NCI-H1048 (cell line): ENCODE measurements at regions not wholly inside any gene's neighbourhood (a gene's known extent, or its start where the extent isn't known, plus 50 kb on each side); places are given as distances from the start of the nearest gene placed in this dataset.

Experiments
- DNase-seq: peaks from one replicate; lab custom pipeline; 2025; lab: John Stamatoyannopoulos, UW

DNA sequence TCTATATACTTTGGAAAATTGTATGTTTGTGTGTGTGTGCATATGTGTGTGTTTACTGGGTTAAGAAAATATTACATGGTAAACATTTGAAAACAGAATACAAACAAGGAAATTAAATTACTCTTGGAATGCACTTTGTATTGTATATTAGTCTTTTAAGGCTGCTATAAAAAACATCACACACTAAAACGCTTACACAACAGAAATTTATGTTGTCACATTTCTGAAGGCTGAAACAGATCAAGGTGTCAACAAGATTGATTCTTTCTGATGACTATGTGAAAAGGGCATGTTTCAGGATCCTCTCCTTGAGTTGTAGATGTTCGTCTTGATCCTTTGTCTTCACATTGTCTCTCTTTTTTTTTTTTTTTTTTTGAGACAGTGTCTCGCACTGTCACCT is 149.1 kb upstream of the CNTN5 start:
- no peak for DNase-seq

DNA sequence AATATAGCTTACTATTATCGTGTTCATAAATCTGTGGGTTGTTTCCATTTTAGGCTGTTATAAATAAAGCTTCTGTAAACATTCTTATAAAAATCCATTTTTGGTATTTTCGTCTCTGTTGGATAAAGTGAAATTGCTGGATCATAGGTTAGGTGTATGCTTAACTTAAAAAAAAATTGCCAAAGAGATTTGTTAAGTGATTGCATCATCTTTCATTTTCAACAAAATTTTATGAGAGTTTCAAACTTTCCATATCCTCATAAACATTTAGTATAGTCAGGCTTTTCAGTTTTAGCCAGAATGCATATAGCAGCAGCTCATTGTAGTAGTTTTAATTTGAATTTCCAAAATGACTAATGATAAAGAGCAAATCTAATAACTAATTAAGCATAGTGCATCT is 146.7 kb upstream of the CNTN5 start:
- no peak for DNase-seq

DNA sequence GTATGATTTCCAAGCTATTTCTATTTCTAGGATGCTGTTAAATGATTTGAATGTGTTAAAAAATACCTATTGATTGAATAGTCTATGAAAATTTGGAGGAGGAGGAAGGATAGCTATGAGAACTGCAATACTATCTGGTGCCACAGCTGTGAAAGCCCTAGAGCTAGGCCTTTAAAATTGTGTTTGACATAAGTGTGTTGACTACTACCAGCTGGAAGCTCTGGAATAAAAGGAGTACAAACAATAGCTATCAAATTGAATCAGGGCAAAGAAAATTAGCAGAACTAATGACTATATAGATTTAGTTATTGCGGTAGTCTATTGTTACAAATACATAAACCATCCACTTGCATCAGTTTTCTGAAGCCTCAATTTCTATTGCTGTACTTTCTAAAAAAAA is 124.8 kb upstream of the CNTN5 start:
- DNase-seq, result no peak

DNA sequence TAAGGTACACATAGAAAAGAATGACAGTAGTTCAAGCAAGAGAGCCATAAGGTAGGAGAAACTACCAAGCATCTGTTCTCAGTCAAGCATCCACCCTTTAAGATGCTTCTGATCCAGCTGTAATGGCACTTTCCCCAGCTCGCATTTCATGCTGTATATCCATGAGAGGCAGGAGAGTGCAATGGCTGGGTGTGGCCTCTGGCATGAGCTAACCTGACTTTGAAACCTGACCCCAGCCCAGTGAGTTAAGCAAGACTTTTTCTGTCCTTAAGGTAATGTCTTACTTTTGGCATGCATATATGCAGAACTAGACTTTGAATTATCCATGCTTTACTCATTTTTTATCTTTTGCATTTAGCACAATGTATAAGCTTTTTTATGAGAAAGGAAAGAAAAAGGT is 79.8 kb upstream of the CNTN5 start:
- DNase-seq, result no peak

DNA sequence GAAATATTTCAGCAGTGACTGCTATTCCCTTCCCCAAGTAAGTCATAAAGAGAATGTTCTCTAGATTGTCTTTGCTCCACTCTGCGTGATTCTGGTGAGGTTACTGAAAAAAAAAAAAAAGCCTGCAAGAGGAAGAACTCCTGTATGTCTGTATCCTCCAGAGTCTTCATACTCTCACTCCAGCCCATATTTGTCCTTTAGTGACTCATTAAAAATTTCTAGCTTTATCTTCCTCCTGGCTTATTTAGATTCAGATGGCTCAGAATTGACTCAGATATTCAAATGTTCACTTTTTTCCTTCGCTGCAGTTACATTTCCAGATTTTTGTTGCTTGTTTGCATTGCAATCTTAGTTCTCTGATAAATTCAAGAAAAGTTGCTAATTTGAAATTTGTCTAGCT is 76.3 kb upstream of the CNTN5 start:
- no peak for DNase-seq

DNA sequence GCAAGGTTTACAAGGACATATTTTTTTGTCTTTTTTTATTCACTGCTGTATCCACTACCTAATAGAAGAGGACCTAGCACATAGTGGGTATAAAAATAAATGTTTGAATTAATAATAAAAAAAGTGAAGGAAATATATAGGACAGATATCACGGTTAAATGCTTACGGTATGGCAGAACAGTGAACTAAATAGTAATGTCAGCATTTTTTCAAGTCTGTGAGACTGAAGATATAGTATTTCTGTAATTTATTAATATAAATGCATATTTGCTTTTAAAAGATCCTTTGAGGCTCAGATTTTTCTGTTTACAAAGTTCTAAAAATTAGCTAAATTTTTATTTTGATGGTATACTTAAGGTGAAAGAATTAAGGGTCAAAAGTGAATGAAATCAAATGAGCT is 68.6 kb upstream of the CNTN5 start:
- DNase-seq, result no peak

DNA sequence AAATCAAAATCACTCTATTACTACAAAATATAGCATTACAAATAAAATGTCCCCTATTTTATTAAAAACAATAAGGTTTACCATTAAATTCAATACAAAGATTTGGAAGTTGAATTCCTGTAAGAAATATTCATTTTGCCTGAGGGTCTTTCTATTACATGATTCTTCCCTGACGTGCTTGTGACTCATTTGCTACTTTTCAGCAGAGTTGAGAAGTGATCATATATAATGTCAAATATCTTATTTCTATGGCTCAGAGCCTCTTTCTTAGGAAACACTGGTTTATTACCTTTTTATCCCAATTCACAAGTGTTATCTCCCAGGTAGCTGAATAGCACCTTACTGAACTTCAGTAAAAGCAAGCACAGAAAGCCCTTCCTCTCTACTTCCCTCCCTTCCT is 65.2 kb upstream of the CNTN5 start:
- DNase-seq, result no peak

DNA sequence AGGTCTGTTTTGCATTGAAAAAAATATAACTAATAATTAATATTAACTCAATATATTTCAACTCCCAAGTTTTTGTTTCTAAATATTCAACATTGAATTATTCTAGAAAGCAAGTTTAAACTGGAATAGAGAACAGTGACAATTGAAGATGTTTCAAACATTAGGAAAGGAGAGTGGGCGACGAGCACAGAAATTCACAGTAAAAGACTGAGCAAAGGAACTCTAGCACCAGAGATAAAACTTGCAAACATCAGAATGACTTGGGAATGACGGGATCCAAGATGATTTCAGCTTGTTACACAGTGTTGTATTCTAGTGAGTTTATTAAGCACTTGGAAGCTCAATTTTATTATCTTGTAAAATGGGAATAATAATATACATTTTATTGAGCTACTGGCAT is 56.6 kb upstream of the CNTN5 start:
- no peak for DNase-seq

DNA sequence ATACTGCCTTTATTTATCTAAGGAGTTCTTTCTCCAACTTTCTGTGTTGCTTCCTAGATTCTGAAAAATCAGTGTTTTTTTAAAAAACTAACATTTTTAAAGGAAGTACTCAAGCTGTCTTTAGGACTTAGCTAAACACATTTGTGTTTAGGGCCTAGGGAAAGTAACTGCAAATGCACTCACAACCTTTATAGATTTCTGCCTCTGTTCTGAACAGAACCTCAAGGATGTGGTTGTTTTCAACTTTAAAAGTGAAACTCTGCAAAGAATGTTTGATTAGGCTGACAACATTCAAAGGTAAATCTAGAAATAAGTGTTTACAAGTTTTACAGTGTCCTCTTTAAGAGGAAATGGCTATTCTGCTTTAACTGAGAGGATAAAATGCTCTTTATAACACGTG is 55.4 kb upstream of the CNTN5 start:
- DNase-seq, result no peak

DNA sequence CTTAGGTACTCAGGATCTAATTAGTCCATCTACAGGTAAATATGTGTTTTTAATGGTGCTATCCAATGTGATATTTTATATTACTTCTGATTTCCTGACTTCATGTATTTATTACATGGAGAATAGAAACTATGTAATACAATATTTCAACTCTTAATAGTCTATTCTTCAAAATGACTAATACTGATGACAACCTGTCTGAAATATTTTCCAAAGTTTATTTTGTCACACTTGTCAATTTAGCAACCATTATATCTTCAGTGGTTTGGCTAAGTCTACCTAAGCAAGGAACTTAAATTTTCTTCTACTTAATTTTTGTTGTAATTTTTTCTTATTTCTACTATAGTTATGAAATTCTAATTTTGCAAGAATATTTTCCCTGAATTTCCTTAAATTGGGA is 55.0 kb upstream of the CNTN5 start:
- DNase-seq, result no peak

DNA sequence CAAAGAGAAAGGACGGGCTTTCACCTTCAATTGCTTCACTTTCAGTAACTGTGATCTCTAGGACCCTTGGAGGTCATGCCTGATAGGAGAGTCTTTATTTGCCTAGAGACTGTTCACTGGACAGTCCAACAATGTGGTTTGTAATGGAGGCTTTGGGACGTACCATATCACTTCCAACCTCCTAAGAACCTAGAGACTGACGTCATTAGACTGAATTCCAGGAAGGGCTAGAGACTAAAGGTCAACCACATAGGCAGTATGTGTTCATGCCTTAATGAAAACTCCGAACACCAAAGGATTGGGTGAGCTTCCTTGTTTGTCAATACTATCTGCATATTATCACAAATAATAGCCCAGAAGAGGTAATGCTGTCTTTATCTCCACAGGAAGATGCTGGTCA is 53.7 kb upstream of the CNTN5 start:
- DNase-seq, result no peak
